Islet precursor cell (in vitro differentiated cells): ENCODE measurements at regions not wholly inside any gene's neighbourhood (a gene's known extent, or its start where the extent isn't known, plus 50 kb on each side); places are given as distances from the start of the nearest gene placed in this dataset.
"Not testable (repeated sequence)": the region's sequence is repeated elsewhere in the genome, so short reads cannot be mapped to it uniquely, and the experiment has no call there.

Experiments used
- DNase-seq: peaks from one replicate; pipeline ENCODE4 v3.0.0-alpha.2; 2018

DNA sequence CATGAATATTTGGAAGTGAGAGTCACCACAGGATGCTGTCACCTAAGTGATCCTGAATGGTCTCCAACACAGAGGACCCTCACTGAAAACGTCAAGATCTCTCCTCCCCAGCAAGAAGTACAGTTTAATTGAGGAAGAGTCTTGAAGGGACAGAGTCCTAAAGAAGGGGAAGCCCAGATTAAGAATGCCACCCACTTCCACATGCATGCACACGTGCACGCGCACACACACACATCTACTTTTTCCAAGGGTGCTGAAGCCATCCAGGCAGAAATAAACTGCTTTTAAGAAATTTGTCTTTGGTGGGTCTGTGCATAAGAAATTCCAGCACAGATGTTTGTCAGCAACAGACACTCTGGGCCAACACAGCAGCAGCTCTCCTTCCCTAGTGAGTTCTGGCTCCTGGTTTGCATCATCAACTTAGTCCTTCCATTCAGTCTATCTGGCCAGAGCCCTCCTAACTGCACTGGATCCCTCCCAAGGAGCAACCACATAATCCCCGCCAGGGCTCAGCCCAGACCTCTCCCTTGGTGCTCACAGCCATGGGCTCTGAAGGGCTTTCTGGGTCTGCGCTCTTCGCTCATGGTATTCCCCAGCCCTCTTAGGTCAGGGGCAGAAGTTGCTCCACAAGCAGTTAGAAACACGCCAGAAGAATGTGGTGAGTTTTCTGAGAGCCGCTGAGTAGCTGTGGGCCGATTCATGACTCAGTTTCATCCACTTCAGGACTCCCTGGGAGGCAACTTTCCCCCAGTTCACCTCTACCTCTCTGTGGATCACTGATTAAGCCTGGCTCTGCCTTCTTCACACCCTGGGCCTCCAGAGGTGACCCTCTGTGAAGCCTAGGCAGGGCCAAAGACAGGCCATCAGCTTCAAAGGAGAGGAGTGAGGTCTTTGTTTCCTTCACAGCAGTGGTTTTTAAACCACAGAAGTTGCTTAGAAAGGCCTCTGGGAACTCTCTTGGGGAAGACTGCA, 132.6 kb upstream of the LIPC start:
- DNase-seq, result no peak

DNA sequence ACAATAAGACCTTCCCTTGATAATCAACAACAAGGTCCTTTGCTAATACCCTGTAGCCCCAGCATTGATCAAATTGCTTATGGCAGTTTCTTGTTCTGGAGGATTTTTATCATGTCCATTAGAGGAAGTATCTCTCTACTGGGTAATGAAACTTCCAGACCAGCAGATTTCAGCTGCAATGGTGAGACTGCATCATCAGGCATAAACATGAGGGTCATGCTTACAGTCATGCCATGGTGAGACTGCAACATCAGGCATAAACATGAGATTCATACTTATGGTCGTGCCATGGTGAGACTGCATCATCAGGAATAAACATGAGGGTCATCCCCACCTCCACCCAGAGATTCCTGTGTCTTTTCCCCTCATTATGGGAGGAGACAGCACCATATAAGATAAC, 129.0 kb upstream of the LIPC start:
- DNase-seq, result no peak

DNA sequence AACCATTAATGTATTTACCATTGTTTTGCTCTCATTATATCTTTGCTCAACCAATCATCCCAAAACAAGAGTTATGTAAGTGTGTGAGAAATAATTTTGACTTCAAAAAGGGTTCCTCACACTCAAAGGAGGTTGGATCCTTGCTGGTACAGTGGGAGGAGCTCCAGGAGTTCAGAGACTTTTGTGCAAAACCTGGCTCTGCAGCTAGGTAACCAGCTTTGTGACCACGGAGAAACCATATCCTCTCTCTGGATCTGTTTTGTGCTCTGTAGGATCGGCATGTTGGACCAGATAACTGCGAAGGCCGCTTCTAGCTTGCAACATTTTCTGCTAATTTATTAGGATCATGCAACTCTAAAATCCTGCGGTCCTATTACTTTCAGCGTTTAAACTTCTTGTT, 128.6 kb upstream of the LIPC start:
- DNase-seq, result no peak

DNA sequence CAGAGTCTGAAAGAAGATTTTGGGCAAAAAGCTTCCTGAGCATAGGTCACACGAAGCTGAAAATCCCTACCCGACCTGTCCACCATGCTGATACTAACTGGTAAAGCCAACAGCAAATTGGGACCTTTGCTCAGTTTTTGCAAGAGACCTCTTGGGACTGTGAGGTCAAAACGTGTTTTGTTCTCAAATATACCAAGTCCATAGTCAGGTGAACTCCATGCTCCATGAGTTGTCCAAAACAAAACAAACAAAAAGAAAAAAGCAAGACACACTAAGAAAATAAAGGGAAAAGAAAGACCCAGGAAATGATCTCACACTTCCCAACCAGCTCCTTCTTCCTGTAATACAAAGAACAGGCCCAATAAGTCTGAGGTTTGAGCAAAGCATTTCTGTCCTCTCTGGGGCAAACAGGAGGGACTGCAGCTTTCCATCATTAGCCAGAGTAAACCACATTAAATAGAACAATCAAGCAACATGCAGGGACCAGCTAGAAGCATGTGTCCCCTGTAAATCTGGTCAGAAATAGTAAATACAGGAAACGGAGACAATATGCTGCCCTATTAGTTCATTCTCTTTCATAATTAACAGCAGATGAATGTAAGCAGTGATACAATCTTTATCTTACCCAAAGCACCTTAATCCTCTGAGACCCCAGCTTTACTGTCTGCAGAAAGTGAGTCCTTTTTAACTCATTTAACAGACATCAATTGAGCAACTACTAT, 125.0 kb upstream of the LIPC start:
- no peak for DNase-seq

DNA sequence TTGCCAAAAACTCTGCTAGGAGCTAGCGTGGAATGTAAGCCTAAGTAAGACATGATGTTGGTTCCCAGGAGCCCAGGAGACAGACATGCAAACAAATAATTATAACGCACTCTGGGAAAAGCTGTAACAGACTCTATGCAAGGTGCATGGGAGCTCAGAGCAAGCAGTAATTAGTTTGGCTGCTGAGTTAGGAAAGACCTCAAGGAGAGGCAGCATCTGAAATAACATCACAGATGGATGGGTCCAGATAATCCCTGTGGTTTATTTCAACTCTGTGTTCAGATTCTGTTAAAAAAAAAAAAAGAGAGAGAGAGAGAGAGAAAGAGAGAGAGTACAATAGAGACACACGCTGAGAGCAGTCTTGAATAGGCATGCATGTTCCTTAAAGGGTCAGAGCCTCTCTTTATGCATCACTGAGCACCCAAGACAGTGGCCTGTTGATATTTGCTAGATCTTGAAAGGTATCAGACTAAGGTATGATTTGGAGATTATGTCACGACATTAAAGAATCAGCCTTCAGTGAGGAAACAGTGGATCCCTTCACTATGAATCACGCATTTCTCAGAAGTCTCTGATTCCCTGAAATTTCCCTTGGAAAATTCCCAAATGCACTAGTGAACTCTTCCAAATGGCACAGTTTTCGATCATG, 124.4 kb upstream of the LIPC start:
- no peak for DNase-seq

DNA sequence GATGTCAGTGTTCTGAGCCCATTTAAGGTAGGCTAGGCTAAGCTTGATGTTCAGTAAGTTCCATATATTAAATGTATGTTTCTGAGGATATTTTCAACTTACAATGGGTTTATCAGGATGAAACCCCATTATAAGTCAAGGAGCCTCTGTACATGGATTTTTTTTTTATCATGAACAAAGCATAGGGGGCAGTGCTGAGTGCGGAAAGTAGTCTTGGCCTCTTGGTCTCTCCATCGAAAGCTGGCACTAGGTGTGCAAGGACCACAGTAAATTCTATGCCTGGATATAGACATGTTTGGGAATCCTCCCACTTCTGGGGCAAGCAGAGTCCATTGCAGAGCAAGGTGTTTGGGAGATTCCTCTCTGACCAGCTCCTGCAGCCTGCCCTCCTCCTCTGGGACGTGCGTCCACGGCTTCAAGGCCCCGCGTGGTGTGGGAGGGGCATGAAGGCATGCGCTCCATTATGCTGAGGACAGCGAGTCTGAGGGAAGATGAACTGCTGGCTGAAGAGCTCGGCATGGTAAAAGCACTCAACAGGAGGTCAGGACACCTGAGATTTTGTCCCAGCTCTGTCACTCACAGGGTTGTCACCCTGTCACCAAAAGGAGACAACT, 122.9 kb upstream of the LIPC start:
- DNase-seq, result no peak

DNA sequence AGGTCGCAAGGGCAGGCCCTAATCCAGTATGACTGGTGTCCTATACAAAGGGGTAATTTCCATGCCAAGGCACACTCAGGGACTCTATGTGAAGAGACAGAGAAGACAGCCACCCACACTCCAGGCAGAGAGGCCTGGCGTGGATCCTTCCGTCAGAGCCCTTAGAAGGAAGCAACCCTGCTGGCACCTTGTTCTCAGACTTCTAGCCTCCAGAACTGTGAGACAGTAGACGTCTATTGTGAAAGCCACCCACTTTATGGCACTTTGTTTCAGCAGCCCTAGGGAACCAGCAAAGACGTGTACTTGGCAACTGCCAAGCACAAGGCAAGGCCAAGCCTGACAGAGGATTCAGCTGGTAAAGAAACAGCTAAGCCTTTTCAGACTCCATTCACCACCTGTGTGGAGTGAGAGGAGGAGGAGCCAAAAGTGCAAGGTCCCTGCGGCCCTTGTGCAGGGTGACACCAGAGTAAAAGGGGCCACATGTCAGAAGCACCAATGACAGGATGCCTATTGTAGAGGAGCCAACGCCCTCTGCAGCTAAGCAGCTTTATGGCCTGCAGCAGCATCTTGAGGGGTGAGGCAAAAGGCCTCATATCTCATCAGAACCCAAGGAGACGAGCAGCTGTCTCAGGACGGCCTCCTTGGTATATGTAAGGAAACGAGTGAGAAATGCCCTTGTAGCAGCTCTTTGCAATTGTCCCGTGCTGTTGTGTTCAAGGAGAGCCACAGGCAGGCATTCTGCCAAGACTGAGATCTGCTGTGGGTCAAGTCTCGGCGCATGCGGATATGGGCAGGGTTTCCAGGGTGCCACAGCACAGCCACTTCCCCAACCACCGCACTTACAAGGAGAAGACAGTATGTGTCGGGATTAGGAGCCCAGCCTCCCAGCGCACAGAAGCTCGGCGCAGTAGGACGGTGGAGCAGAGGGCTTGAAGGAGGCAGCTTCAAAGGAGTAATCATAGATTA, 121.5 kb upstream of the LIPC start:
- DNase-seq, result no peak

DNA sequence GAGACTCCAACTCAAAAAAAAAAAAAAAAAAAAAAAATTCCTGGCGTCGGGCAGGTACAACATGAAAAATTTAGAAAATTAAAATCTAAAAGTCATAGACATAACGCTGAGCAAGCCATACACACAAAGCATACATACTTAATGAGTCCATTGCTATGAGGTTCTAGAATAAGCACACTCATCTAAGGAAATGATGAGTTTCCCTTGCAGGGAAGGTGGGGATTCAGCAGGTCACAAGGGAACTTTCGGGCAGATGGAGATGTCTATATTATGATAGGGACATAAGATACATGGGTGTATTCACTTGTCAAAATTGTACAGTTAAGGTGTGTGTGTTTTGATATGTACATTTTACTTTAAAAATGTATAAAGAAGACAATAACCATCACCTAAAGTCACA, 120.2 kb upstream of the LIPC start:
- no peak for DNase-seq

DNA sequence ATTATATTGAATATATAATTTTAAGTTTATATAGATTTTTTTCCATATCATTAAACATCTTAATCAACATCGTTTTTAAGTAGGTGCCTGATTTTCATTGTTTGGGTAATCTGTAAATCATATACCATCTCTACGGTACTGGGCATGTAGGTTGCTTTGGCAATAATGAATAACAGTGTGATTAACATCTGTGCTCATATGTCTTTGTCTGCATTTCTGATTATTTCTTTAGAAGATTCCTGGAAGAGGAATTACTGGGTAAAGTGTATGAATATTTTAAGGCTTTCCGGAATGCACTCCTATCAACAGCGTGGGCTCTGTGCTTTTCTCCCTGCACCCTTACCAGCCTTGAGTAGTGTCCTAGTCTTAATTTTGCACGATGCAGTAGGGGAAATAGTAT, 119.8 kb upstream of the LIPC start:
- no peak for DNase-seq

DNA sequence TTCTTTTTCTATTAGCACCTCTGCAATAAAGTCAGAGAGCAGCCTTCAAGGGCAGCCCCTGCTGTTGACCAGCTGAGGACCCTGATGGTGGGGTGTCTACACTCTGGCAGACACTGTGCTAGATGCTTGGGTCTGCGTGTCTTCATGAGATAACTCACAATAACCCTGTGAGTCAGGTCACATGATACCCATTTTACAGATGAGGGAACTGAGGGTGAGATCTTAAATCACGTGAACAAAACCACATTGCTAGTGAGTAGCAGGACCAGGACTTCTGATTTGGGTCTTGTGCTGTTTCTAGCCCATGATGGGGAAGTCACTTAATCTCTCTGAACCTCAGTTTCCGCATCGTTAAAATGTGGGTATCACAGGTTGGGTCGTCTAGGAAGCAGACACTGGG, 118.5 kb upstream of the LIPC start:
- DNase-seq, result no peak

DNA sequence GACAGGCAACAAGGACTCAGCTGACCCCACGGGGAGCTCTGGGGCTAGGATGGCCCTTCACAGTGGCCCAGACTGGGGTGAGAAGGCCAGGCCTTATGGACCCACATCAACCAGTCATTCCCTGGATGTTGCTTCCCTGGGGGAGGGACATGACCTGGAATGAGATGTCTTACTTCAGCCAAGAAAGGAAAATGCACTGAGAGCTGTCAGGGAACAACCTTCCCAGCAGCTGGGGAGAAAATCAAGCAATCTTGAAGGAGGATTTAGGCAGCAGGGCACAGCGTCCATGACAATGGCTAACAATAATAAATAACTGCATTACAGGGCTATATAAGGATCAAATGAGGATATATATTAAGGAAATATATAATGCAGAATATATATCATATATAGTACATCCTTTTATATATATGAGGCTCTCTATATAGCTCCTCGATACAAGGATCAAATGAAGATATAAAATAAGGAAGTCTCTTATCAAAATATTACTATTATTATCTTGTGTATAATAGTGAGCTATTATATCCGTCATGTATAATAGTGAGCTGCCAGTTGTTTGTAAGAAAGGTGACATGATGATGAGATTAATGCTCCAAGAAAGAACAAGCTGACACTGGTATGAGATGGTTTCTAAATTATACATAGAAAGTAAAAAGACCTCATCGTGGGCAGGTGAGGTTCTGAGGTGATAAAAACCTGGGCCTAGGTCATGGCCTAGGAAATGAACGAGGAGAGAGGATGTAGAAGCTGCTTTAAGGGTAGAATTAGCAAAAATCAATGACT, 117.8 kb upstream of the LIPC start:
- no peak for DNase-seq

DNA sequence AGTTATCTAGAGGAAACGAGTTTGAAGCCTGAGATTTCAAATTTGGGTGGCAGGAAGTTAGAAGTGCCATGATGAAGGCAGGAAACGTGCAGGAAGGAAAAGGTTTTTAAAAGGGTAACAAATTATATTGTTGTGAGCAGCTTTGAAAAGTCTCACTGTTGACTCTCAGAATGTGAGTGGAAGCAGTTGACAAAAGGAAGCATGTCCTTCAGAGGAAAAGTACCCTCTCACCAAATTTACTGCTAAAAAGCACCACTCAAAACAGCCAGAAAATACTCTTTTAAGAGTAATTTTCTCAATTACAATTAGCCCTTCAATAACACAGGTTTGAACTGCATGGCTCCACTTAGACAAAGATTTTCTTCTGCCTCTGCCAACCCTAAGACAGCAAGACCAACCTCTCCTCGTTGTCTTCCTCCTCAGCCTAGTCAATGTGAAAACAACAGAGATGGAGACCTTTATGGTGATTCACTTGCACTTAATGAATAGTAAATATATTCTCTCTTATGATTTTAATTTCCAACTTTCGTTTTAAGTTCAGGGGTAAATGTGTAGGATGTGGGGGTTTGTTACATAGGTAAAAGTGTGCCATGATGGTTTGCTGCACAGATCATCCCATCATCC, 117.1 kb upstream of the LIPC start:
- DNase-seq, result no peak

DNA sequence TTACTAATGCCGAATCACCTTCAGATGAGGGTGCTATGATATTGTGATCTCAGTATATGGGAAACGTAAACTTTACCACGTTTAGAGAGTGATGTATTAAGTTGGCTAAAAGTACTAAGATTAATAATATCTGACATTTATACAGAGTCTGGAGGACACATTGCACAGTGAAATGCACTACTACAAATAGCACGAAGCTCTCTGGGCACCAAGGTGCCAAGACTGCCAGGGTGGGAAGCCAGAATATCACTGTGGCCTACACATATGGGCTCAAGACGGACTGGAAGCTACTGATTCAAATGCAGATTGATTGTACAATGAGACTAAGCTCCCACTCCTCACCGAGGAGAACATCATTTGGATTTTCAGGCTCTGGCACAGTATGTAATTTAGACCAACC, 113.3 kb upstream of the LIPC start:
- DNase-seq, result no peak

DNA sequence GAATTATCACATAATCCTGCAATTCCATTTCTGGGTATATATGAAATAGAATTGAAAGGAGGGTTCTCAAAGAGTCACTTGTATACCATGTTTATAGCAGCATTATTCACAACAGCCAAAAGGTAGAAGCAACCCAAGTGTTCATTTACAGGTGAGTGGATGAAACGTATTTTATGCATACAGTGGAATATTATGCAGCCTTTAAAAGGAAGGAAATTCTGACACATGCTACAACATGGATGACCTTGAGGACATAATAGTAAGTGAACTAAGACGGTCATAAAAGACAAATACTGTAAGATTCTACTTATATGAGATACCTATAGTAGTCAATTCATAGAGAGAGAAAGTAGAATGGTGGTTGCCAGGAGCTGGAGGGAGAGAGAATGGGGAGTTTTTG, 110.8 kb upstream of the LIPC start:
- no peak for DNase-seq

DNA sequence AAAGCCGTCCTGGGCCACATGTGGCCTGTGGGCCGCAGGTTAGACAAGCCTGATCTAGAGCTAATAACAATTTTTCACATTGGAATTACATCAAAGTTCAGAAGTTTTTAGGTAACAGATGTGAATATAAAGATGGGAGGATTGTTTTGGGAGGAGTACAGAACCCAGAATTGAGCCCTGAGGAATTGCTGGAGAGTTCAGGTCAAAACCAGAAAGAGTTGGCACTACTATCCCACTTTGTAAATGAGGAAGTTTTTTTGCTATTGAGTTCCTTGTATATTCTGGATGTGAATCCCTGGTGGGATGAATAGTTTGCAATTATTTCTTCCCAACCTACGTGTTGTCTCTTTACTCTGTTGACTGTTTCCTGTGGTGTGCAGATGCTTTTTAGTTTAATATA, 109.5 kb upstream of the LIPC start:
- no peak for DNase-seq

DNA sequence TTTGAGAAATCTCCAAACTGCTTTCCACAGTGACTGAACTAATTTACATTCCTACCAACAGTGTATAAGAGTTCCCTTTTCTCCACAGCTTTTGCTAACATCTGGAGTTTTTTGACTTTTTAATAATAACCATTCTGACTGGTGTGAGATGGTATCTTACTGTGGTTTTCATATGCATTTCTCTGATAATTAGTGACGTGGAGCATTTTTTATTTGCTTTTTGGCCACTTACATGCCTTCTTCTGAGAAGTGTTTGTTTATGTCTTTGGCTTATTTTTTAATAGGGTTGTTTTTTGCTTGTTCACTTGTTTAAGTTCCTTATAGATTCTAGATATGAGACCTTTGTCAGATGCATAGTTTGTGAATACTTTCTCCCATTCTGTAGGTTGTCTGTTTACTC, 108.5 kb upstream of the LIPC start:
- DNase-seq, result not testable (repeated sequence)

DNA sequence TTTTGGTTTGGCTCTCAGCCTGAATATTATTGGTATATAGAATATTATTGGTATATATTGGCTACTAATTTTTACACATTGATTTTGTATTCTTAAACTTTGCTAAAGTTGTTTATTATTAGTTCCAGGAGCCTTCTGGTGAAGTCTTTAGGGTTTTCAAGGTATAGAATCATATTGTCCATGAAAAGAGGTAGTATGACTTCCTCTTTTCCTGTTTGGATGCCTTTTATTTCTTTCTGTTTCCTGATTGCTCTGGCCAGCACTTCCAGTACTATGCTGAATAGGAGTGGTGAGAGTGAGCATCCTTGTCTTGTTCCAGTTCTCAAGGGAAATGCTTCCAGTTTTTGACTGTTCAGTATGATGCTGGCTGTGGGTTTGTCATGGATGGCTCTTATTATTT, 107.3 kb upstream of the LIPC start:
- no peak for DNase-seq

DNA sequence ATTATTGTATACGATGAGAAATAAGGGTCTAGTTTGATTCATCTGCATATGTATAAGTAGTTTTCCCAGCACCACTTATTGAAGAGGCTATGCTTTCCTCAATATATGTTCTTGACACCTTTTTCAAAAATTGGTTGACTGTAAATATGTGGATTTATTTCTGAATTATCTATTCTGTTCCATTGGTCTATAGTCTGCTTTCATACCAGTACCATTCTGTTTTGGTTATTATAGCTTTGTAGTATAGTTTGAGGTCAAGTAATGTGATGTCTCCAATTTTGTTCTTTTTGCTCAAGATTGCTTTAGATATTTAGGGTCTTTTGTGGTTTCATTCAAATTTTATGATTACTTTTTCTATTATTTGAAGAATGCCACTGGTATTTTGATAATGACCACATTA, 103.8 kb upstream of the LIPC start:
- DNase-seq, result no peak

DNA sequence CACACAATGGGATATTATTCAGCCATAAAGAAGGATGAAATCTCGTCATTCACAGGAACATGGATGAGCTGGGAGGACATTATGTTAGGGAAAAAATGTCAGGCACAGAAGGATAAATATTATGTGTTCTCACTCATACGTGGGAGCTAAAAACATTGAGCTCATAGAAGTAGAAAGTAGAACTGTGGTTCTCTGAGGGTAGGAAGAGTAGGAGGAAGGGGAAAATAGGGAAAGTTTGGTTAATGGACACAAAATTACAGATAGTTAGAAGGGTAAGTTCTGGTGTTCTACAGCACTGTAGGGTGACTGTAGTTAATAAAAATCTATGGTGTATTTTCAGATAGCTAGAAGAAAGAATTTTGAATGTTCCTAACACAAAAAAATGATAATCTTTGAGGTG, 102.6 kb upstream of the LIPC start:
- no peak for DNase-seq

DNA sequence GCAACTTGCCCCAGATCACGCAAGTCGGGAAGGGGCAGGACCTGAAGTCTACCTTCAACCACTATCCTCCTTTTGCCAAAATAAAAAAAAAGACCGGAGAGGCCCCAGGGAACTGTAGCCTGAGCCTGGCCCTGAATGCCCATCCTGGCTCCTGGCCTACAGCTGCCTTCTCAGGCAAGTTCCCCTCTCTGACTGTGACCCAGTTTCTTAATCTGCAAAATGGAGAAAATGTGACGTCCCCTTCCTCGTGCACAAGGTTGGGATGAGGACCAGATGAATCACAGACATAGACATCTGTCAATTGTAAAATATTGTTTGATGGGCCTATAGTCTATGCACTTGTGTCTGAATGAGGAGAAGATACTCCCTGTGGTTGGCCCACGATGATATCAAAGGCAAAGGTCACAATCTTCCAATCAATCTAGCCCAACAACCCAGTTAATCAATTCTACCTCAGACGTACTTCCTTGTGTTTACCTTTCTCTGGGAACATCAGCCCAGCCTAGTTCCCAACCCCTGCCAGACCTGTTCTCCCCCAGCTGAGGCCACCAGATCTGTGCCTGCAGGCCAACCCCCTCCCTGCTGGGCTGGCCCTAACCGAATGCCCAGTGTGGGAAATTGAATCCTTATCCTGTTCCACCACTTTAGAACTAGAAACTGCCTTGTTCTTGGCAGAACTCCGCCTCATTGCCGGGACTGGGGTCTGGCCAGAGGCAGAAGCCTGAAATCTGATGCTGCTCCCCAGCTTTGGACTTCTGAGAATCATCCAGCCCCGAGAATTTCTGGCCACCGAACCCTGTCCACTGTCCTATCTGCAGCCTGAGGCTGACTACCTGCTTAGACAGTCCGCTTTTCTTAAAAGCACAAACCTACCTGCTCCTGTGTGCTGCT, 101.8 kb upstream of the LIPC start:
- DNase-seq, result peak; percentile 96
